ENCODE measurements at regions not wholly inside any gene's neighbourhood (a gene's known extent, or its start where the extent isn't known, plus 50 kb on each side); places are given as distances from the start of the nearest gene placed in this dataset.

DNA sequence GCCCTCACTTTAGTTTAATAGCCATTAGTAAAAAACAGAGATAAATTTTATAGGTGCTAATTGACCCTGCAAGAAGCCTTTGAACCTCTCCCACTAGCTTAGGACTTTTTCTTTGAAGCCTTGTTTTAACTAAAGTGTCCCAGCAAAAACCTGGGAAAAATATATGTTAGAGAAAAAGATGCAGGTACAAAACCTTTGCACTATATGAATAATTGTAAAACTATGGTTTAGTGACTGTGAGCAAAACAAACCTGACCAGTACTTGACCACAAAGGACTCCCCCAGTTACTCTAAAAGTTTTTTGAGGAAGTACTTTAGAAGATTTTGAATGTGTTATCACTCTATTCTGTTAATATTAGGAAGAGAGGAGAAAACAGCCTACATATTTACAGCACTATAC is 123.3 kb upstream of the TP63 start (continued):
- TF ChIP-seq STAT1 (conservative IDR thresholded peaks at IDR 0.05) (no peak), ZNF687 (IDR thresholded peaks at IDR 0.05) (no peak), CEBPB (IDR thresholded peaks at IDR 0.05; ENCODE audit: borderline replicate concordance in 1 of 2, low read depth in 2 of 2, low read length in 2 of 2) (no peak), BCL11A (IDR thresholded peaks at IDR 0.05; ENCODE audit: low read depth, low read length) (no peak), NR2C1 (IDR thresholded peaks at IDR 0.05) (no peak), TCF3 (IDR thresholded peaks at IDR 0.05; ENCODE audit: borderline replicate concordance, insufficient read depth, low read depth, low read length) (no peak), ZNF274 (IDR thresholded peaks at IDR 0.05; ENCODE audit: insufficient read depth, insufficient read length) (no peak), SKIL (IDR thresholded peaks at IDR 0.05; ENCODE audit: low read depth, poor library complexity, severe bottlenecking) (no peak), YBX1 (IDR thresholded peaks at IDR 0.05) (no peak), ZBED1 (IDR thresholded peaks at IDR 0.05; ENCODE audit: borderline replicate concordance) (no peak), SMC3 (IDR thresholded peaks at IDR 0.05; ENCODE audit: borderline replicate concordance, low read length) (peak; percentile 2; the same call in 1 of the 2 replicates), ATF2 (IDR thresholded peaks at IDR 0.05; ENCODE audit: low read length) (no peak)
- TF ChIP-seq, protein P1, sequence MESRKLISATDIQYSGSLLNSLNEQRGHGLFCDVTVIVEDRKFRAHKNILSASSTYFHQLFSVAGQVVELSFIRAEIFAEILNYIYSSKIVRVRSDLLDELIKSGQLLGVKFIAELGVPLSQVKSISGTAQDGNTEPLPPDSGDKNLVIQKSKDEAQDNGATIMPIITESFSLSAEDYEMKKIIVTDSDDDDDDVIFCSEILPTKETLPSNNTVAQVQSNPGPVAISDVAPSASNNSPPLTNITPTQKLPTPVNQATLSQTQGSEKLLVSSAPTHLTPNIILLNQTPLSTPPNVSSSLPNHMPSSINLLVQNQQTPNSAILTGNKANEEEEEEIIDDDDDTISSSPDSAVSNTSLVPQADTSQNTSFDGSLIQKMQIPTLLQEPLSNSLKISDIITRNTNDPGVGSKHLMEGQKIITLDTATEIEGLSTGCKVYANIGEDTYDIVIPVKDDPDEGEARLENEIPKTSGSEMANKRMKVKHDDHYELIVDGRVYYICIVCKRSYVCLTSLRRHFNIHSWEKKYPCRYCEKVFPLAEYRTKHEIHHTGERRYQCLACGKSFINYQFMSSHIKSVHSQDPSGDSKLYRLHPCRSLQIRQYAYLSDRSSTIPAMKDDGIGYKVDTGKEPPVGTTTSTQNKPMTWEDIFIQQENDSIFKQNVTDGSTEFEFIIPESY (IDR thresholded peaks at IDR 0.05), result no peak

Measured in GM12878 (cell line).